SK-N-SH (cell line): ENCODE measurements at regions not wholly inside any gene's neighbourhood (a gene's known extent, or its start where the extent isn't known, plus 50 kb on each side); places are given as distances from the start of the nearest gene placed in this dataset.

Experiments used
- CTCF ChIA-PET: fragments of 300-600, 350-600 bp; formaldehyde crosslinking; extraction: SDS; loops from one replicate; lab custom pipeline; 2021; lab: Yijun Ruan, JAX
- POLR2A ChIA-PET: fragments of 350-600 bp; sonication (Branson Sonifier 250); formaldehyde crosslinking; extraction: SDS; loops from one replicate; lab custom pipeline; 2020; ENCODE audit warnings: antibody characterized with exemption, inconsistent platforms; lab: Yijun Ruan, JAX
- DNase-seq: peaks from one replicate; pipeline ENCODE4 v3.0.0; 2012
- H2AFZ ChIP-seq: fragments of 200-600 bp; sonication (generic); 2 replicates; pipeline ENCODE4 v1.8.1; 2016; ENCODE audit warnings: antibody characterized with exemption, mild to moderate bottlenecking, low read depth
- H3F3A ChIP-seq: fragments of 200-600 bp; sonication (generic); replicated peaks from 2 replicates; pipeline ENCODE3; 2016; ENCODE audit warnings: antibody characterized with exemption, mild to moderate bottlenecking; ENCODE audit not compliant: insufficient read depth
- H3K27ac ChIP-seq, 2 experiments: fragments of 200-500 bp in 1 of 2; fragments of 200-600 bp in 1 of 2; sonication (Bioruptor generic) in 1 of 2; sonication (generic), shearing (Covaris generic) in 1 of 2; 2 replicates each; pipeline versions ENCODE4 v1.5.1 to v1.6.1; 2014 to 2016; ENCODE audit warnings: low read depth in 2 of 2, inconsistent platforms in 1 of 2, low read length in 1 of 2, mild to moderate bottlenecking in 1 of 2, mixed read lengths in 1 of 2
- H3K27me3 ChIP-seq: fragments of 200-600 bp; sonication (generic), shearing (Covaris generic); 2 replicates; pipeline ENCODE4 v1.6.1; 2016; ENCODE audit warnings: mixed run types; ENCODE audit not compliant: insufficient read depth
- H3K36me3 ChIP-seq, 2 experiments: fragments of 200-500 bp in 1 of 2; fragments of 200-600 bp in 1 of 2; sonication (Bioruptor generic) in 1 of 2; sonication (generic) in 1 of 2; replicated peaks in 1 of 2; 2 replicates each; pipeline versions ENCODE3 to v1.5.1; 2014 to 2016; ENCODE audit warnings: low read length in 1 of 2, mild to moderate bottlenecking in 1 of 2; ENCODE audit not compliant: insufficient read depth in 2 of 2, control insufficient read depth in 1 of 2
- H3K4me1 ChIP-seq, 2 experiments: fragments of 200-500 bp in 1 of 2; fragments of 200-600 bp in 1 of 2; sonication (Bioruptor generic) in 1 of 2; sonication (generic), shearing (Covaris generic) in 1 of 2; 2 replicates each; pipeline versions ENCODE4 v1.5.1 to v1.6.1; 2014 to 2016; ENCODE audit warnings: low read depth in 1 of 2, low read length in 1 of 2, mixed run types in 1 of 2; ENCODE audit not compliant: insufficient read depth in 2 of 2, control insufficient read depth in 1 of 2
- H3K4me2 ChIP-seq: fragments of 200-600 bp; sonication (generic), shearing (Covaris generic); 2 replicates; pipeline ENCODE4 v1.6.1; 2017; ENCODE audit warnings: mixed run types
- H3K4me3 ChIP-seq, 2 experiments: fragments of 200-500 bp in 1 of 2; fragments of 200-600 bp in 1 of 2; sonication (Bioruptor generic) in 1 of 2; sonication (generic), shearing (Covaris generic) in 1 of 2; 2 replicates each; pipeline versions ENCODE4 v1.5.1 to v1.8.1; 2014 to 2016; ENCODE audit warnings: low read depth in 2 of 2, inconsistent platforms in 1 of 2, low read length in 1 of 2, mild to moderate bottlenecking in 1 of 2, mixed read lengths in 1 of 2, moderate library complexity in 1 of 2
- H3K79me2 ChIP-seq: fragments of 200-600 bp; sonication (generic); 2 replicates; pipeline ENCODE4 v1.8.1; 2017; ENCODE audit warnings: mild to moderate bottlenecking; ENCODE audit not compliant: insufficient read depth
- H3K9ac ChIP-seq: fragments of 200-600 bp; sonication (generic); 2 replicates; pipeline ENCODE4 v1.6.1; 2017; ENCODE audit warnings: mixed run types
- H3K9me2 ChIP-seq: fragments of 200-600 bp; sonication (generic); 2 replicates; pipeline ENCODE4 v1.6.1; 2017; ENCODE audit warnings: mixed run types
- H3K9me3 ChIP-seq: fragments of 200-600 bp; sonication (generic); 2 replicates; pipeline ENCODE4 v1.6.1; 2017; ENCODE audit warnings: mixed run types, mild to moderate bottlenecking, moderate library complexity
- H4K20me1 ChIP-seq: fragments of 200-600 bp; sonication (generic); 2 replicates; pipeline ENCODE4 v1.6.1; 2017; ENCODE audit warnings: mild to moderate bottlenecking, mixed run types; ENCODE audit not compliant: insufficient read depth
- EP300 ChIP-seq, 2 experiments: IDR thresholded peaks; 2 replicates each; pipeline versions ENCODE4 v1.4.0 to v1.6.1; 2012; ENCODE audit warnings: borderline replicate concordance in 1 of 2, low read depth in 1 of 2, low read length in 1 of 2
- EZH2phosphoT487 ChIP-seq: fragments of 200-600 bp; sonication (generic); IDR thresholded peaks from 2 replicates; pipeline ENCODE4 v1.6.1; 2017; ENCODE audit warnings: low read depth, mixed run types, mild to moderate bottlenecking, antibody characterized with exemption, moderate library complexity, borderline replicate concordance
- FOSL2 ChIP-seq: IDR thresholded peaks from 2 replicates; pipeline ENCODE4 v1.4.0; 2012; ENCODE audit warnings: low read depth, mild to moderate bottlenecking, moderate library complexity, borderline replicate concordance
- FOXM1 ChIP-seq: IDR thresholded peaks from 2 replicates; pipeline ENCODE4 v1.4.0; 2012; ENCODE audit warnings: low read depth, mild to moderate bottlenecking
- JUND ChIP-seq: IDR thresholded peaks from 2 replicates; pipeline ENCODE4 v1.4.0; 2012
- MAX ChIP-seq: IDR thresholded peaks from 2 replicates; pipeline ENCODE4 v1.4.0; 2012; ENCODE audit warnings: low read depth
- MEF2A ChIP-seq: IDR thresholded peaks from 2 replicates; pipeline ENCODE4 v1.4.0; 2012; ENCODE audit warnings: low read depth, borderline replicate concordance
- NFIC ChIP-seq: IDR thresholded peaks from 2 replicates; pipeline ENCODE4 v1.4.0; 2012; ENCODE audit warnings: borderline replicate concordance
- PBX3 ChIP-seq: IDR thresholded peaks from 2 replicates; pipeline ENCODE4; 2012
- POLR2AphosphoS5 ChIP-seq: IDR thresholded peaks from 2 replicates; pipeline ENCODE4 v1.6.1; 2012; ENCODE audit warnings: low read depth, low read length
- RAD21 ChIP-seq: IDR thresholded peaks from 2 replicates; pipeline ENCODE4 v1.6.1; 2012; ENCODE audit warnings: mild to moderate bottlenecking, low read length
- REST ChIP-seq: IDR thresholded peaks from 2 replicates; pipeline ENCODE4 v1.6.1; 2012; ENCODE audit warnings: mild to moderate bottlenecking, low read depth, low read length, moderate library complexity
- RXRA ChIP-seq: IDR thresholded peaks from 2 replicates; pipeline ENCODE4 v1.4.0; 2012; ENCODE audit warnings: low read depth, mild to moderate bottlenecking, borderline replicate concordance
- SMC3 ChIP-seq: IDR thresholded peaks from 2 replicates; pipeline ENCODE4 v1.6.1; 2012; ENCODE audit warnings: low read depth, low read length, improper control_type of control experiment
- TCF12 ChIP-seq: IDR thresholded peaks from 2 replicates; pipeline ENCODE4 v1.4.0; 2012
- TEAD4 ChIP-seq: IDR thresholded peaks from 2 replicates; pipeline ENCODE4 v1.4.0; 2012; ENCODE audit warnings: mild to moderate bottlenecking, borderline replicate concordance; ENCODE audit not compliant: insufficient read depth
- WGBS: methylation state at CpG from one replicate; pipeline ENCODE4 v1.1.6; 2017; ENCODE audit warnings: low lambda C conversion rate; 5-methylcytosine and 5-hydroxymethylcytosine counted together

- CTCF ChIA-PET, result no interaction called here
- Histone ChIP-seq H3F3A (peaks cover 6% of the 10 kb centered on the region), H3K27me3 (no peaks in the 10 kb centered on the region), H3K9me3 (no peaks in the 10 kb centered on the region), H3K4me2 (peak overlapping the region; percentile 11; the same call in 1 of the 2 replicates), H3K36me3 (no peaks in the 10 kb centered on the region), H3K79me2 (no peaks in the 10 kb centered on the region), H4K20me1 (no peaks in the 10 kb centered on the region), H3K9me2 (no peaks in the 10 kb centered on the region), H2AFZ (no peak overlapping the region), H3K9ac (no peak overlapping the region), H3K4me3 (no peak overlapping the region), H3K27ac (no peak overlapping the region), H3K4me1 (no peaks in the 10 kb centered on the region; a peak in 2 of 4 replicates)
- POLR2A ChIA-PET, result no interaction called here
- WGBS, result 49% methylated on average over 4 of the region's 4 CpGs
- 0 out of 2 replicates have a peak, but pooled peaks have one; percentile 52 for TF ChIP-seq FOXM1
- no peak for TF ChIP-seq EZH2phosphoT487
- TF ChIP-seq REST, result no peak
- TF ChIP-seq TCF12, result peak; percentile 87
- no peak for TF ChIP-seq SMC3
- peak; percentile 81 for TF ChIP-seq TEAD4
- peak; percentile 19; the same call in 1 of the 2 replicates for TF ChIP-seq POLR2AphosphoS5
- TF ChIP-seq MAX, result no peak
- TF ChIP-seq RXRA, result peak; percentile 26; the same call in 1 of the 2 replicates
- no peak for TF ChIP-seq MEF2A
- peak in 1 of 2 experiments; percentile 74; a peak in 2 of 4 replicates for TF ChIP-seq EP300 (IDR thresholded peaks at IDR 0.05; ENCODE audit: borderline replicate concordance in 1 of 2, low read depth in 1 of 2, low read length in 1 of 2)
- peak; percentile 62 for TF ChIP-seq JUND
- peak; percentile 73; the same call in 1 of the 2 replicates for TF ChIP-seq NFIC
- TF ChIP-seq RAD21, result no peak
- TF ChIP-seq FOSL2, result peak; percentile 68
- TF ChIP-seq PBX3, result peak; percentile 65
- TF ChIP-seq, all 33 proteins: peak for 10
- no peak for DNase-seq
These were observed 470.6 kb upstream of the MPDZ start for GRCh38 chr9:13750061-13750460.
